Thoracic aorta (tissue), 2 donors: ENCODE measurements at regions not wholly inside any gene's neighbourhood (a gene's known extent, or its start where the extent isn't known, plus 50 kb on each side); places are given as distances from the start of the nearest gene placed in this dataset.
"Not testable (repeated sequence)": the region's sequence is repeated elsewhere in the genome, so short reads cannot be mapped to it uniquely, and the experiment has no call there.

Experiments
- ATAC-seq: fragments of 150-250 bp; one replicate; pipeline ENCODE4 v1.8.0; 2017; ENCODE audit warnings: low read depth; ENCODE audit not compliant: insufficient number of reproducible peaks, low FRiP score
- DNase-seq: peaks from one replicate; pipeline ENCODE4 v3.0.0-alpha.2; 2020; ENCODE audit warnings: low spot score
- H3K27ac ChIP-seq, 2 donors: fragments of 200-600 bp; sonication (generic); 1 replicate in 1 of 2; 2 replicates in 1 of 2; pipeline ENCODE4 v1.5.1; 2016; ENCODE audit warnings: mild to moderate bottlenecking in 2 of 2, moderate library complexity in 2 of 2
- H3K27me3 ChIP-seq: fragments of 200-600 bp; sonication (generic); replicated peaks from 2 replicates; pipeline ENCODE4 v1.6.0; 2016; ENCODE audit warnings: mild to moderate bottlenecking; ENCODE audit not compliant: insufficient read depth
- H3K36me3 ChIP-seq: fragments of 200-600 bp; sonication (generic); one replicate; pipeline ENCODE4 v1.5.1; 2016
- H3K4me1 ChIP-seq, 2 donors: fragments of 200-600 bp; sonication (generic); 1 replicate in 1 of 2; 2 replicates in 1 of 2; pipeline versions ENCODE4 v1.5.1 to v1.6.0; 2016; ENCODE audit warnings: low read depth in 2 of 2, mild to moderate bottlenecking in 1 of 2; ENCODE audit not compliant: control insufficient read depth in 1 of 2
- H3K4me3 ChIP-seq: fragments of 200-600 bp; sonication (generic); 2 replicates; pipeline ENCODE4 v1.5.1; 2016; ENCODE audit warnings: mild to moderate bottlenecking
- H3K9me3 ChIP-seq: fragments of 200-600 bp; sonication (generic); 2 replicates; pipeline ENCODE4 v1.5.1; 2016
- TF ChIP-seq, protein P1 (sequence below): fragments of 200-600 bp; sonication (generic); IDR thresholded peaks from one replicate; pipeline ENCODE4 v1.5.1; 2019; ENCODE audit warnings: antibody characterized with exemption

DNA sequence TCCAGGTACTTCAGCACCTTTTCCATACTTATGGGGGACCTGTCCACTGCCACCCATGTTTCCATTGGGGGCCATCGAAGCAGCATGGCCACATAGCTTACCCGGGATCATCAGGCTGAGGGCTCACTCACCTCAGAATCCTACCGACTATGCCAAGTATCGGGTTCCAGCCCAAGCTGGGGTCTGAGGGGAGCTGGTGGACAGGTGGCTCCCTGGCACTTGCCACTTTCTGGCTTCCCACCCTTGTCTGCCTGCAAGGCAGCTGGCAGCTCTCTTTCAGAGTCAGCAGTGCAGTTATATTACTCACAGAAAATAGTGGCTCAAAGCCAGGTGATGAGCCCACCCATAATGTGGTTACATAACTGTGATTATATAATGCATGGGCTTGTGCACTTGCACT lies 1153.8 kb downstream of the STIM2 start:
- Histone ChIP-seq H3K4me1 (no peaks in the 10 kb centered on the region), H3K36me3 (no peaks in the 10 kb centered on the region), H3K9me3 (no peaks in the 10 kb centered on the region), H3K4me3 (no peak overlapping the region), H3K27ac (no peak overlapping the region), H3K27me3 (no peaks in the 10 kb centered on the region)
- ATAC-seq (no peak), DNase-seq (no peak)
- TF ChIP-seq, protein P1, sequence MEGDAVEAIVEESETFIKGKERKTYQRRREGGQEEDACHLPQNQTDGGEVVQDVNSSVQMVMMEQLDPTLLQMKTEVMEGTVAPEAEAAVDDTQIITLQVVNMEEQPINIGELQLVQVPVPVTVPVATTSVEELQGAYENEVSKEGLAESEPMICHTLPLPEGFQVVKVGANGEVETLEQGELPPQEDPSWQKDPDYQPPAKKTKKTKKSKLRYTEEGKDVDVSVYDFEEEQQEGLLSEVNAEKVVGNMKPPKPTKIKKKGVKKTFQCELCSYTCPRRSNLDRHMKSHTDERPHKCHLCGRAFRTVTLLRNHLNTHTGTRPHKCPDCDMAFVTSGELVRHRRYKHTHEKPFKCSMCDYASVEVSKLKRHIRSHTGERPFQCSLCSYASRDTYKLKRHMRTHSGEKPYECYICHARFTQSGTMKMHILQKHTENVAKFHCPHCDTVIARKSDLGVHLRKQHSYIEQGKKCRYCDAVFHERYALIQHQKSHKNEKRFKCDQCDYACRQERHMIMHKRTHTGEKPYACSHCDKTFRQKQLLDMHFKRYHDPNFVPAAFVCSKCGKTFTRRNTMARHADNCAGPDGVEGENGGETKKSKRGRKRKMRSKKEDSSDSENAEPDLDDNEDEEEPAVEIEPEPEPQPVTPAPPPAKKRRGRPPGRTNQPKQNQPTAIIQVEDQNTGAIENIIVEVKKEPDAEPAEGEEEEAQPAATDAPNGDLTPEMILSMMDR, result no peak

DNA sequence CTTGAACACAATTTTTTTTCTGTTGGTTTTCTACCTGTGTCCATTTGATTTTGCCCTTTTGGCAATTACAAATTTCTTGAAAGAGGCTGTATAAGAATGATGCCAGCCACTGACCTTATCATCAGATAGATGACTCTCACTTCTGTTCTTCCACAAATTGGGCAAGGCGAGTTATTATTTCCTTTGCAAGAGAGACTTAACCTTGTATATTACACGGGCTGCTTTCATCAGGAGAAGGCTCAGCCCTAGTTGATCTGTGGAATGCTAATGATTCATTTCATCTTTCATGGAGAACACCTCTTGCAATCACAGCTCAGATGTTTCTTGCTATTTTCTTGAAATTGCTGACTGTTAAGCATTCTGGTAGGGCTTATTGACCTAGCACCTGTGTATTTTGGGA lies 1155.4 kb downstream of the STIM2 start:
- Histone ChIP-seq H3K27ac (no peak overlapping the region), H3K9me3 (no peaks in the 10 kb centered on the region), H3K27me3 (no peaks in the 10 kb centered on the region), H3K4me3 (no peak overlapping the region), H3K36me3 (no peaks in the 10 kb centered on the region), H3K4me1 (no peaks in the 10 kb centered on the region)
- DNase-seq (no peak), ATAC-seq (no peak)
- TF ChIP-seq, protein P1, result no peak

DNA sequence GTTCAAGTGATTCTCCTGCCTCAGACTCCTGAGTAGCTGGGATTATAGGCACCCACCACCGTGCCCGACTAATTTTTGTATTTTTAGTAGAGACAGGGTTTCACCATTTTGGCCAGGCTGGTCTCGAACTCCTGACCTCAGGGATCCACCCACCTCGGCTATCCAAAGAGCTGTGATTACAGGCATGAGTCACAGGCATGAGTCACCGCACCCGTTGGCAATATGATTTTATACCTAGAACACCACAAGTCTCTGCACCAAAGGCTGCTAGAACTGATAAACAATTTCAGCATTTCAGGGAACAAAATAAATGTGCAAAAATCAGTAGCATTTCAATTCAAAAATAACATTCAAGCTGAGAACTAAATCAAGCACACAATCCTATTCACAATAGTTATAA lies 1177.6 kb downstream of the STIM2 start:
- not testable (repeated sequence) for H3K9me3 ChIP-seq, H3K4me1 ChIP-seq, DNase-seq, H3K36me3 ChIP-seq, H3K27ac ChIP-seq, H3K27me3 ChIP-seq, ATAC-seq, H3K4me3 ChIP-seq

DNA sequence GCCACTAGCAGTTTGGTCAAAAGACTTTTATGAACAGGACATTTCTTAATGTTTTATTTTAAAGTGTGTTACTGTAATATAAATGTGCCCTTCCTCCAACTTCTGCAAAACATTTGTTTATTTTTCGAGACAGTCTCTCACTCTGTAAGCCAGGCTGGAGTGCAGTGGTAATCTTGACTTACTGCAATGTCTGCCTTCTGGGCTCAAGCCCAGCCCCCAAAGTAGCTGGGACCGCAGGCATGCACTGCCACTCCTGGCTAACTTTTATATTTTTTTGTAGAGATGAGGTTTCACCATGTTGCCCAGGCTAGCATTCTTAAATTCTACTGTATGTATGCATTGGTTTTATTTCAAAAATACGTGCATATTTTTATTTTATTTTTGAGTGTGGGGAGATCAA lies 1201.9 kb downstream of the STIM2 start:
- Histone ChIP-seq H3K27me3 (no peaks in the 10 kb centered on the region), H3K9me3 (no peaks in the 10 kb centered on the region), H3K4me3 (no peak overlapping the region), H3K36me3 (no peaks in the 10 kb centered on the region), H3K27ac (no peak overlapping the region), H3K4me1 (no peaks in the 10 kb centered on the region)
- TF ChIP-seq, protein P1, result no peak
- no peak for ATAC-seq
- DNase-seq, result no peak

DNA sequence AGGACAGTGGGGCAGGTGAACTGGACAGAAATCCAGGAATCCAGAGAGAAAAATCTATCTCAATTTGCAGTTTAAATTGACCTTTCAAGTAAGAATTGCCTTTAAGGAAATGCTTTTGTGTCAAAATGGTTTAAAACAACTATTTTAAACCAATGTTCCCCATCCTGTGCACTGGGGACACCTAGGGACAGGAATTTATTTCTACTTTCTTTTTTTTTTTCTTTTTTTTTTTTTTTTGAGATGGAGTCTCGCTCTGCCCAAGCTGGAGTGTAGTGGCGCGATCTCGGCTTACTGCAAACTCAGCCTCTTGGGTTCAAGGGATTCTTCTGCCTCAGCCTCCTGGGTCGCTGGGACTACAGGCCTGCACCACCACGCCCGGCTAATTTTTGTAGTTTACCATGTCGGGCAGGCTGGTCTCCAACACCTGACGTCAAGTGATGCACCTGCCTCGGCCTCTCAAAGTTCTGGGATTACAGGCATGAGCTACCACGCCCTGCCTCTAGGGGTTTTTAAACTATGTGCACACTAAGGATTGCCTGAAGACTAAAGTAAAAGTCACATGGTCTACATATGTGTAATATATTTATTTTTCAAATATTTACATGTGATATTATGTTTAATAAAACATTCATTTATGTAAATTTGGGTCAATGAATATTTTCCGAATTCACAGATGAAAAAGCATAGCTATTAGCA lies 1213.4 kb downstream of the STIM2 start:
- no peak overlapping the region for H3K4me3 ChIP-seq
- TF ChIP-seq, protein P1, result no peak
- H3K9me3 ChIP-seq, result peaks cover 2% of the 10 kb centered on the region
- no peaks in the 10 kb centered on the region for H3K36me3 ChIP-seq
- DNase-seq (no peak), ATAC-seq (no peak)
- no peak overlapping the region for H3K27ac ChIP-seq
- H3K27me3 ChIP-seq, result no peaks in the 10 kb centered on the region
- no peaks in the 10 kb centered on the region for H3K4me1 ChIP-seq

DNA sequence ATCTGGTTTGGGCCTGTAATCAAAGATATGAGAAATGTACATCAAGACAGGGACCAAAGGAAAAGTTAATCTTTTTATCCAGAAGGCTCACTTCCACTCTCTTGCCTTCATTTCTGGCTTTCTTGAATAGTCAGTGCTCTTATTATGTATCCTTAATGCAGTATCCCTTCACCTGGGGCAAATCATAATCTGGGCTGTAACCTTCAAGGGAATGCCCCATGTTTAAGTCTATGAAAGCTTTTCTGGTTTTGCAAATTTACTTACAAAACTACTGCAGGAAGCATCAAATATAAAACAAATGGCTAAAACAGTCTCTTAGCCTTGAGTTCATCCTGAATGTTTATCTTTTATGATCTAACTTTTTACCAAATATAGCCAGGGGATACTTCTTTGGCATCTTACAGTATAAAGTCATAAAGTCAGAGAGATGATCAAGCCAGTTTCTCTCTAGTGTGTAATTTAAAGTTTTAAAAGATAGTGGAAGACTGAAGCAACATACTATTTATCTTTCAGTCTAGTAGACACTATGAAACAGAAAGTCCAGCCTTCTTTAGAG lies 1214.8 kb downstream of the STIM2 start:
- Histone ChIP-seq H3K27me3 (no peaks in the 10 kb centered on the region), H3K4me3 (no peak overlapping the region), H3K27ac (no peak overlapping the region), H3K9me3 (peaks cover 2% of the 10 kb centered on the region), H3K36me3 (no peaks in the 10 kb centered on the region), H3K4me1 (no peaks in the 10 kb centered on the region)
- TF ChIP-seq, protein P1, result no peak
- DNase-seq, result no peak
- ATAC-seq, result no peak

DNA sequence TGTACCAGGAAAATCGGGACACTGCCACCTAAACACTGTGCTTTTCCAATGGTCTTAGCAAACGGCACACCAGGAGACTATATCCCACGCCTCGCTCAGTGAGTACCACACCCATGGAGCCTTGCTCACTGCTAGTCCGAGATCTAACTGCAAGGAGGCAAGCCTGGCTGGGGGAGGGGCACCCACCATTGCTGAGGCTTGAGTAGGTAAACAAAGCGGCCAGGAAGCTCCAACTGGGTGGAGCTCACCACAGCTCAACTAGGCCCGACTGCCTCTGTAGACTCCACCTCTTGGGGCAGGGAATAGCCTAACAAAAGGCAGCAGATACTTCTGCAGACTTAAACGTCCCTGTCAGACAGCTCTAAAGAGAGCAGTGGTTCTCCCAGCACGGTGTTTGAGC lies 1216.6 kb downstream of the STIM2 start:
- H3K4me3 ChIP-seq, H3K9me3 ChIP-seq, H3K36me3 ChIP-seq, ATAC-seq, H3K4me1 ChIP-seq, H3K27ac ChIP-seq, DNase-seq, H3K27me3 ChIP-seq: not testable (repeated sequence)
